ENCODE measurements at regions not wholly inside any gene's neighbourhood (a gene's known extent, or its start where the extent isn't known, plus 50 kb on each side); places are given as distances from the start of the nearest gene placed in this dataset.
"Not testable (repeated sequence)": the region's sequence is repeated elsewhere in the genome, so short reads cannot be mapped to it uniquely, and the experiment has no call there.

- no peak overlapping the region for H2AFZ ChIP-seq (ENCODE audit: low read depth, low read length, severe bottlenecking)
- H3K36me3 ChIP-seq (ENCODE audit: low read length): no peaks in the 10 kb centered on the region
- H3F3A ChIP-seq (ENCODE audit: insufficient read depth): no peaks in the 10 kb centered on the region
- TF ChIP-seq EZH2phosphoT487 (conservative IDR thresholded peaks at IDR 0.05; ENCODE audit: low read length) (no peak), CTCF (IDR thresholded peaks at IDR 0.05; ENCODE audit: insufficient read depth, low read length, poor library complexity, severe bottlenecking) (no peak)
- H3K9me2 ChIP-seq (replicated peaks; ENCODE audit: insufficient read depth, low read length): no peaks in the 10 kb centered on the region
- H3K4me3 ChIP-seq (ENCODE audit: insufficient read depth, low read length, poor library complexity, severe bottlenecking): no peak overlapping the region
- no peaks in the 10 kb centered on the region for H4K20me1 ChIP-seq (ENCODE audit: low read depth, low read length)
- no peaks in the 10 kb centered on the region for H3K79me2 ChIP-seq (ENCODE audit: insufficient read depth, low read length)
- no peaks in the 10 kb centered on the region for H3K27me3 ChIP-seq (ENCODE audit: low read length)
- H3K9me3 ChIP-seq (ENCODE audit: insufficient read depth, low read length): no peaks in the 10 kb centered on the region
- no peak overlapping the region for H3K27ac ChIP-seq (ENCODE audit: low read depth, low read length)
- H3K4me2 ChIP-seq (ENCODE audit: low read depth, low read length, poor library complexity, severe bottlenecking): no peak overlapping the region
- no peak overlapping the region for H3K9ac ChIP-seq (ENCODE audit: low read length)
These were observed 104.7 kb downstream of the PRDM13 start for GRCh38 chr6:99711302-99711701.

GRCh38 chr6:99711925-99712324 is 105.3 kb downstream of the PRDM13 start:
- Histone ChIP-seq H3K27ac (ENCODE audit: low read depth, low read length) (no peak overlapping the region), H2AFZ (ENCODE audit: low read depth, low read length, severe bottlenecking) (no peak overlapping the region), H3K36me3 (ENCODE audit: low read length) (no peaks in the 10 kb centered on the region), H3K9ac (ENCODE audit: low read length) (no peak overlapping the region), H3K9me2 (replicated peaks; ENCODE audit: insufficient read depth, low read length) (no peaks in the 10 kb centered on the region), H3K4me3 (ENCODE audit: insufficient read depth, low read length, poor library complexity, severe bottlenecking) (no peak overlapping the region), H3K4me2 (ENCODE audit: low read depth, low read length, poor library complexity, severe bottlenecking) (no peak overlapping the region), H4K20me1 (ENCODE audit: low read depth, low read length) (no peaks in the 10 kb centered on the region), H3K9me3 (ENCODE audit: insufficient read depth, low read length) (no peaks in the 10 kb centered on the region), H3K79me2 (ENCODE audit: insufficient read depth, low read length) (no peaks in the 10 kb centered on the region), H3F3A (ENCODE audit: insufficient read depth) (no peaks in the 10 kb centered on the region), H3K27me3 (ENCODE audit: low read length) (no peaks in the 10 kb centered on the region)
- no peak for TF ChIP-seq EZH2phosphoT487 (conservative IDR thresholded peaks at IDR 0.05; ENCODE audit: low read length)
- no peak for TF ChIP-seq CTCF (IDR thresholded peaks at IDR 0.05; ENCODE audit: insufficient read depth, low read length, poor library complexity, severe bottlenecking)

- Histone ChIP-seq H3K9me2 (replicated peaks; ENCODE audit: insufficient read depth, low read length) (no peaks in the 10 kb centered on the region), H2AFZ (ENCODE audit: low read depth, low read length, severe bottlenecking) (no peak overlapping the region), H3K9ac (ENCODE audit: low read length) (no peak overlapping the region), H3K9me3 (ENCODE audit: insufficient read depth, low read length) (no peaks in the 10 kb centered on the region), H3K4me3 (ENCODE audit: insufficient read depth, low read length, poor library complexity, severe bottlenecking) (no peak overlapping the region), H4K20me1 (ENCODE audit: low read depth, low read length) (no peaks in the 10 kb centered on the region), H3F3A (ENCODE audit: insufficient read depth) (no peaks in the 10 kb centered on the region), H3K36me3 (ENCODE audit: low read length) (no peaks in the 10 kb centered on the region), H3K4me2 (ENCODE audit: low read depth, low read length, poor library complexity, severe bottlenecking) (no peak overlapping the region), H3K79me2 (ENCODE audit: insufficient read depth, low read length) (no peaks in the 10 kb centered on the region), H3K27me3 (ENCODE audit: low read length) (no peaks in the 10 kb centered on the region), H3K27ac (ENCODE audit: low read depth, low read length) (no peak overlapping the region)
- TF ChIP-seq CTCF (IDR thresholded peaks at IDR 0.05; ENCODE audit: insufficient read depth, low read length, poor library complexity, severe bottlenecking): no peak
- TF ChIP-seq EZH2phosphoT487 (conservative IDR thresholded peaks at IDR 0.05; ENCODE audit: low read length): no peak
These were observed 105.9 kb downstream of the PRDM13 start for GRCh38 chr6:99712519-99712918.

- not testable (repeated sequence) for H3K9me3 ChIP-seq (ENCODE audit: insufficient read depth, low read length); H3K27ac ChIP-seq (ENCODE audit: low read depth, low read length); H2AFZ ChIP-seq (ENCODE audit: low read depth, low read length, severe bottlenecking); H3K9ac ChIP-seq (ENCODE audit: low read length); H3K27me3 ChIP-seq (ENCODE audit: low read length); H3K79me2 ChIP-seq (ENCODE audit: insufficient read depth, low read length); H3K9me2 ChIP-seq (replicated peaks; ENCODE audit: insufficient read depth, low read length); H3F3A ChIP-seq (ENCODE audit: insufficient read depth); H3K4me3 ChIP-seq (ENCODE audit: insufficient read depth, low read length, poor library complexity, severe bottlenecking); H3K4me2 ChIP-seq (ENCODE audit: low read depth, low read length, poor library complexity, severe bottlenecking); H3K36me3 ChIP-seq (ENCODE audit: low read length); H4K20me1 ChIP-seq (ENCODE audit: low read depth, low read length)
These were observed 115.4 kb downstream of the PRDM13 start for GRCh38 chr6:99722043-99722442.

- not testable (repeated sequence) for H4K20me1 ChIP-seq (ENCODE audit: low read depth, low read length); H3K27me3 ChIP-seq (ENCODE audit: low read length); H3K9ac ChIP-seq (ENCODE audit: low read length); H3F3A ChIP-seq (ENCODE audit: insufficient read depth); H3K36me3 ChIP-seq (ENCODE audit: low read length); H3K4me3 ChIP-seq (ENCODE audit: insufficient read depth, low read length, poor library complexity, severe bottlenecking); H3K79me2 ChIP-seq (ENCODE audit: insufficient read depth, low read length); H3K4me2 ChIP-seq (ENCODE audit: low read depth, low read length, poor library complexity, severe bottlenecking); H3K27ac ChIP-seq (ENCODE audit: low read depth, low read length); H3K9me2 ChIP-seq (replicated peaks; ENCODE audit: insufficient read depth, low read length); H2AFZ ChIP-seq (ENCODE audit: low read depth, low read length, severe bottlenecking); H3K9me3 ChIP-seq (ENCODE audit: insufficient read depth, low read length)
These were observed 123.6 kb downstream of the PRDM13 start for GRCh38 chr6:99730237-99730636.

Measured in SU-DHL-6 (cell line).